Fibroblast of skin of left biceps (primary cell): ENCODE measurements at regions not wholly inside any gene's neighbourhood (a gene's known extent, or its start where the extent isn't known, plus 50 kb on each side); places are given as distances from the start of the nearest gene placed in this dataset.
A peak's percentile ranks its signal among the peaks of the same experiment; 100 is the strongest.

Experiments used
- DNase-seq, 2 experiments: peaks; one replicate each; pipeline ENCODE4 v3.0.0-alpha.2; 2013; ENCODE audit warnings: low read depth in 2 of 2

DNA sequence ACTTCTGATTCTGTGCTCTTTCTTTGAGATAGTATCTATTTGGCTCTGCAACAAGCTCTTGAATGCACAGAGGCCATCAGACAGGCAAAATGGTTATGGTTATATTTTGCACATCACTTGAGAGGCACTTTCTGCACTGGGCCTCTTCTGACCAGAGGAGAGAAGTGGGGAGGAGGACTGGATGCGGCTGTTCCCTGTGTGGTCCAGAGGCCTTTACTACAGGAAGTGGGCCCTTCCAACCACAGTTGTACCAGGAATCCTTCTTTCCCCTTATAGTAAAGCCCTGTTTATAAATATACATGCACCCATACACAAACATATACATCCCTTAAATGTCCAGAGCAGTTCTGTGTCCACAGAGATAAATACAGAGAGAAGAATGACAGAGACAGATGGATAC lies 182.7 kb upstream of the HHIP start:
- no peak for DNase-seq

DNA sequence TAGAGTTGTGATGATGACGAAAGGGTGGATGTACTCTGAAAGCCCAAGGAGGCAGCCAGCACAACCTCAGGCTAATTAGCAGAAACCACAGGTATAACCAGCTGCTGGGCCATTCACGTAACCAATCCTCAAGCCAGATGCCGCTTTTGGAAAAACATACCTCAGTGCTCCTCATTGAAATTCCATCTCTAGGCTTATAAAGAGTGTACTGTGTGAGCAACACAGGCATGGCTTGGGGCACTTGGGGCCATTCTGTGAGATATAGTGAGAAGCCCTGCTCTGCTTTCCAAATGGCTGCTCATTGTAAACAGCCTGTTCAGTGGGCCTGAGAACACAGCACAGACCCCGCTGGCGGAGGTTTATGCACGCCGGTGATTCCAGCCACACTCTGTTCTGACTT lies 182.1 kb upstream of the HHIP start:
- DNase-seq, result no peak

DNA sequence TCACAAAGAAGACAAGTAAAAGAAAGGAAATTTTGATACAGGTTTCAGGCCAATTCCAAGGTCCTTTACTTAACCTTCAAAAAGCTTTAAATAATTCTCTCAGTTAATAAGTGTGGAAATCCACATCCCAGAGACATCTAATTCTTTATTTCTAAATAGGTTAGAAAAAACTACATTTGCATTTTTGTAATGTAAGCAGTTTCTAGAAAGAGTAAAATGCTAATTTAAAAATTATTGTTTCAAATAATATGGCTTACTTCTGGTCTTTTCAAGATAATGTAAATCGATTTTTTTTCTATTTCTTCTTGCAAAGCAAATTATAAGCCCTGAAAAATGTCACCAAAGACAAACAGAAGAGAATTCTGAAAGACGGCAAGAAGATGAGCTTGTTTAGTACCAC lies 180.4 kb upstream of the HHIP start:
- no peak for DNase-seq

DNA sequence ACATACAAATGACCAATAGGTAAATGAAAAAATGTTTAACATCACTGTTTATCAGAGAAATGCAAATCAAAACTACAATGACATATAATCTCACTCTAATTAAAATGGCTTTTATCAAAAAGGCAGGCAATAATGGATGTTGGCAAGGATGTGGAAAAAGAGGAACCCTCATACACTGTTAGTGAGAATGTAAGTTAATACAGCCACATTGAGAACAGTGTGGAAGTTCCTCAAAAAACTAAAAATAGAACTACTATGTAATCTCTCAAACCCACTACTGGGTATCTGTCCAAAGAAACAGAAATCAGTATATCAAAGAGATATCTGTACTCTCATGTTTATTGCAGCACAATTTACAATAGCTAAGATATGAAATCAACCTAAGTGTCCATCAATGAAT lies 165.9 kb upstream of the HHIP start:
- no peak for DNase-seq

DNA sequence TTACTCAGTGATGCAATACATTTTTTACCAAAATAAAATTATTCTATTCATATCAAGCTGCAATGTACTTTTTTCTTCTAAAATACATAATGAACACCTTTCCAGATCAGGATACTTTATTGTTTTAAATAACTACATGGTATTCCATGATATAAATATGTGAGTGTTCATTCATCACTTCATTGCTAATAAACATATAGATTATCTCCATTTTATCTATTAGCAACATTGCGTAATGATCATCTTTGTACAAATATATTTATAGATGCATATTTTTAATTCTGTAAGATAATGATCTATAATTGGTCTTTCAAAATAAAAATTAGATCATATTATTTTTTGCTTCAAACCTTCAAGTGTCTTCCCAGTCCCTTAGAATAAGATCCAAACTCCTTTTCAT lies 156.1 kb upstream of the HHIP start:
- DNase-seq, result no peak

DNA sequence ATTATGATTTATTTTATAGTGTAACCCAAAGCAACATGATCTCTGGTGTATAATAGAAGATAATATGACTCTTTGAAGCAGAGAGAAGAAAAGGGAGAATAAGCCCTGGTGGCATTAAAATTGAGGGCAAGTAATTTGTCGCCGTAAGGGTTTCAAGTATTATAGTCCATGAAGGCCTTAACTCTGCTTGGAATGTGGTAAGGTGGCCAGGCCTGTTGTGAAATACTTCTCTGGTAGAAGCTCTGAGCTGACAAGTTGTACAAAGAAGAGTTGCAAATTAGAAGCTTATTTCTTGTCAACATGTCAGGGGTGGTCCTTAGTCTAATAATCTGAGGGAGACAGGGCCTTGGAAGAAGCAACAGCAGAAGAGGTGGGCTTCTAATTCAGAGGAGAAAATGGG lies 151.7 kb upstream of the HHIP start:
- DNase-seq, result no peak

DNA sequence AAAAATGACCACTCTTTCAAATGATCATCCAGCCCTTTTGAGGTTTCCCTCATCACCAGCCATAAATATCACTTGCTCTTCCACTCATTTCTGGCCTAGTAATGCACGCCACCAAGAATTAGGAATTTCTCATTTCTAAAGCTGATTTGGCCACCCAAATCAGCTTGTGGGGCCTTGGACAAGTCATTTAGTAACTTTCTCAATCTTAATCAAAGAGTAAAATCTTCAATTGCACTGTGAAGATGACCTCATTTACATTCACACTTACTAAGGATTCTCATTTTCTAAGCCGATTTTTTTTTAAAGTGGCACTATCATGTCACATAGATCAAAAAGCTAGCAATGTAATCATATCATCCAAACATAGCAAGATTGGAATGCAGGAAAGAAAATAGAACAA lies 150.0 kb upstream of the HHIP start:
- DNase-seq, result no peak

DNA sequence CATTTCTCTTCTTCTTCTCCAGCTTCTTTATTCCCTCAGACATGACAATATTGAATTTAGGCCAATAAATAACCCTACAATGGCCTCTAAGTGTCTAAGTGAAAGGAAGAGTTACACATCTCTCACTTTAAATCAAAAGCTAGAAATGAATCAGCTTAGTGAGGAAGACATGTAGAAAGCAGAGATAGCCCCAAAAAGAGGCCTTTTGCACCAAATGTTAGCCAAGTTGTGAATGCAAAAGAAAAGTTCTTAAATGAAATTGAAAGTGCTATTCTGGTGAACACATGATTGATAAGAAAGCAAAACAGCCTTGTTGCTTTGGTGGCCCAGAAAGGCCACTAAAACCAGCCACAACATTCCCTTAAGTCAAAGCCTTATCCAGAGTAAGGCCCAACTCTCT lies 146.2 kb upstream of the HHIP start:
- DNase-seq, result no peak

DNA sequence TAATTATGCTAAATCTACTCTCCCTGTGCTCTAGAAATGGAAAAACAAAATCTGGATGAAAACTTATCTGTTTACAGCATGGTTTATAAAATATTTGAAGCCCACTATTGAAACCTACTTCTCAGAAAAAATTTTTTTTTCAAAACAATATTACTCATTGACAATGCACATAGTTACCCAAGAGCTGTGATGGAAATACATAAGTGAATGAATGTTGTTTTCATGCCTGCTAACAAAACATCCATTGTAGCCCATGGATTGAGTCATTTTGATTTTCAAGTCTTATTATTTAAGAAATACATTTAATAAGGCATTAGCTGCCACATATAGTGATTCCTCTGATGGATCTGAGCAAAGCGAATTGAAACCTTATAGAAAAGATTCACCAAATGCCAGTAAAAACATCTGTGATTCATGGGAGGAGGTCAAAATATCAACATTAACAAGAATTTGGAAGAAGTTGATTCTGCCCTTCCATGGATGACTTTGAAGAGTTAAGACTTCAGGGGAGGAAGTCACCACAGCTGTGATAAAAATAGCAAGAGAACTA lies 144.7 kb upstream of the HHIP start:
- no peak for DNase-seq

DNA sequence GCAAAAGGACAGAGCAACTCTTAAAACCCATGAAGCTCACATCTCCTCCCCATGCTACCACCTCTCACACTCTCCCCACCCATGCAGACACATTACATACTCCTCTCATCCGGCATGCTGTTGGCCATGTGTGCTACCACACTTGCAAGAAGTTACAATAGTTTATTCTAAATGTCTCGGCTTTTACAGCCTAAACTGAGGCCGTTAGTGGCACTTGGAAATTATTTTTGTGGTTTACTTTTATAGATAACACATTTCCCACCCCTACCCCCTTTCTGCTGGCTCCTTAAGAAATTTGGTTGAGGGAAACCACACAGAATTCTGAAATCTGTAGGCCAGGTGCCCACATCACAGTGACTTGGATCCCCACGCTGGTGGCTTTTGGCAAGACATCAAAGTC lies 141.1 kb upstream of the HHIP start:
- peak in 1 of 2 experiments; percentile 2 for DNase-seq

DNA sequence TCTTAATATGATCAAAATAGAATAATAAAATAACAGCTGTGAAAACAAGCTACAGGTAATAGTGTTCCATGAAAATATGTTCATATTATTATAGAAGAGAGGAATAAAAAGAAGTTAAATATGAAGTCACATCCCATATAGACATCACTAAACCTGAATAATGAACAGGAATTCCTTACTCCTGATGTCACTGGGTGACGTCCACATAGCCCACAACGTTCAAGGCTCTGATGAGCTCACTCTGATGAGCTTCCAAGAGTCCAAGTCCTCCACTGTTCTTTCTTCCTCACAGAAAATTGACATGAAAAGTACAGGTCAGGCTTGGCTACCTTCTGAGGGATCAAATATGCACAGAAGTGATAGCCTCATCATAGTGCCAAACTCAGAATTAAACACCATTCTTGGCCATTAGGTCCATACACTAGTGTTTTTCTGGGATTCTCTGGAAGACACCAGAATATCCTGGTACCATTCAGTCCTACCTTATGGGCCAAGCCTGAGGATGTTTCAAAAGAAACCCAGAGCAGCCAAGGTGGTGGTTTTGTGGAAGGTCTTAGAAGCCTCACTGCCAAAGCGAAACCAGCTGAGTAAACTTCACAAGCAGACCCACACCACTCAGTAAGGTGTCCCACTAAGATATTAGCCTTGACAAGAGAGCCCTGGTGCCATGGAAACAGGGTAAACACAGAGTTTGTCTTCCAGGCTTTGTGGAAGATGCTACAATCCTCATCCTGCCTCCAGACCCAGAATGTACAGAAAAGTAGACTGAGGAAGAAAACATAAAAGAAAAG lies 138.4 kb upstream of the HHIP start:
- DNase-seq, result no peak

DNA sequence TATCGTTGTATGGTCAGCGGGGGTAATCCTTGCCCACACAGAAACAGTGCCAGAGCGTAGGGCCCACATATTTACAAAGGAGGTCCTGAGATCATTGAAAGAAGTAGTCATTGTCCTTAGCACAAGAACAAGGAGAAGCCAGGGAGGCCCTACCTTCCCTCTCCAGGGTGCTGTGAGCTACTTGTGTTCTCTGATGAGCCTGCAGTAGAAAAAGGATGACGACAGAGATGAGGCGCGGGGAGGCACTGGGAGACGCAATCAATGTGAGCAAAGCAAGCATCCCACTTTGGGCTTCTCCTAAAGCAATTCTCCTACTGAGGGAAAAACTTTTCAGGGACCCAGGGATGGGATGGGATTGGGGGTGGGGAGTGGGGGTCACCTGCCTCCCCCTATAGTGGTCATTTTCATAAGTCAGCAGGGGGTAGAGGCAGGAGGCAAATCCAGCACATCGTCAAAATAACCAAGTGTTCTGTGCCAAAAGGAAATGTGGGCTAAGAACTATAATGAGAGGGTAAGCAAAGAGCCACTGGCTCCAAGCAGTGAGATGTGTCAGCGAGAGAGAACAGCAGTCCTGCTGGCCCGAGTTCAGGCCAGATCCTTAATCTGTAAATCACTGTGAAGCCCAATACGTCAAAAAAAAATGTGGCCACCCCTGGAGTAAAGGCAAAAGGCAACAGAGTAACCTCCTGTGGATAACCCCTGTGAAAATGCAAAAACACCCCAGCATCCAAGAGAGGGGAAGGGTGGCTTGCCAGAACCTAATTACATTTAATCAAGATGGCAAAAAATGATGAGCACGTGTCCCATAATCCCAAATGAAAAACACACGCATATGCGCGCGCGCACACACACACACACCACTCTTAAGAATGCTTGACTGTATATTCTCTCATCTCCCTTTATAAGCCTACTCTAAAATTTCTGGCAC lies 136.6 kb upstream of the HHIP start:
- DNase-seq, result peak; percentile 15 to 18

DNA sequence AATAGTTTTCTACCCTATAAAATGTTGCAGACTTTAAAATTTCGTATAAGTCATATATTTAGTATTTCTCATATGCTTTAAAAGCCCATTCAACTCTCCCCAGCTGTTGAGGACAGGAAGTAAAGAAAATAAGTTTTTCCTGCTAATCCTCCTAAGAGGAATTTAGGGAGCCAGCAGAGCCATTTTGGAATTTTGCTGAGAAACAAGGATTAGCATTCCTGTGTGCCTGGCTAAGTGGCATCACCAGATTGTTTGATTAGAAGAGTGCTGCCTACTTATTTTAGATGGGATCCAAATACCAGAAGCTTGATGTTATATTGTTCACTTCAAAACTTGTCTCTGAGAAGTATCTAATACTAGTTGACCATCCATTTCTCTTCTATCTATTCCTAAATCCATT lies 131.2 kb upstream of the HHIP start:
- no peak for DNase-seq

DNA sequence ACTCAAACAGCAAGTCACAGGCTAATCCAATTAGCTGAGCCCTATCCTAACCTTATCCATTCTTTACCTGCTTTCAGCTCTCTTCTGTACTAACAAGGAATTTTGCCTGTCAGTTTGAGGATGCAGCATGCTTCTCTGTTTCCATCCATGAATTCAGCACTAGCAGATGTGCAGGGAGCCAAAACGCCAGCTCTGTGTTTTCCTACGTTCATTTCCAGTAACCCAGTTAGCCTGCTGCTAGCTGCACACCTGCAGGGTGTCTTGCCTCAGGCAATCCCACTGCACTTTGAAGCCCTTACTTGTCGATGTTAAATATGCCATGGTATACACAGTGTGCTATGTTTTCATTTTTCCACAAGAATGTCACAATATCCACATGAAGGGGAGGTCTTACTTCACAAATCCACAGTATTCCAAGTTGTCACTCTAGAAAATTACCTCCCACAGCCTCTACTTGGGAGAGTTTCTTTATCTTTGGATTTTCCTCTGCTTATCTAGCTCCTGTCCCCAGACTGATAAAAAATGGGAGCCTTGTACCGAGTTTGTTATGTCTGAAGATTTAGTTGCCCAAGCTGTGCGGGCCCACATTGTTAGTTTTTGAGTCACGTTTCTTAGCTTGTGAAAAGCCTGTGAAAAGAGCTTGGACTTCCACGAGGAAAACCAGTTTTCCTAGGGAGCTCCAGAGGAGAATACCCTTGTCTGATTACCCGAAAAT lies 127.6 kb upstream of the HHIP start:
- no peak for DNase-seq

DNA sequence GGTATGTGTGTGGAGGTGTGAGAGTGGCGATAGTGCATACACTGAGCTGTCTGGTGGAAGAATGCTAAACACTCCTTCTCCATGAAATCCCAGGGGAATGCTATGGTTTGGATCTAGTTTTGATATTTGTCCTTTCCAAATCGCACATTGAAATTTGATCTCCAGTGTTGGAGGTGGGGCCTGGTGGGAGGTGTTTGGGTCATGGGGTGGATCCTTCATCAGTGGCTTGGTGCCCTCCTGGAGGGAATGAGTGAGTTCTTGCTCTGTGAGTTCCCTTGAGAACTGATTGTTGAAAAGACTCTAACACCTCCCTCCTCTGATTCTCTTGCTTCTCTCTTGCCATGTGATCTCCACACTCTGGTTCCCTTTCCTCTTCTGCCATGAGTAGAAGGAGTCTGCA lies 114.1 kb upstream of the HHIP start:
- no peak for DNase-seq

DNA sequence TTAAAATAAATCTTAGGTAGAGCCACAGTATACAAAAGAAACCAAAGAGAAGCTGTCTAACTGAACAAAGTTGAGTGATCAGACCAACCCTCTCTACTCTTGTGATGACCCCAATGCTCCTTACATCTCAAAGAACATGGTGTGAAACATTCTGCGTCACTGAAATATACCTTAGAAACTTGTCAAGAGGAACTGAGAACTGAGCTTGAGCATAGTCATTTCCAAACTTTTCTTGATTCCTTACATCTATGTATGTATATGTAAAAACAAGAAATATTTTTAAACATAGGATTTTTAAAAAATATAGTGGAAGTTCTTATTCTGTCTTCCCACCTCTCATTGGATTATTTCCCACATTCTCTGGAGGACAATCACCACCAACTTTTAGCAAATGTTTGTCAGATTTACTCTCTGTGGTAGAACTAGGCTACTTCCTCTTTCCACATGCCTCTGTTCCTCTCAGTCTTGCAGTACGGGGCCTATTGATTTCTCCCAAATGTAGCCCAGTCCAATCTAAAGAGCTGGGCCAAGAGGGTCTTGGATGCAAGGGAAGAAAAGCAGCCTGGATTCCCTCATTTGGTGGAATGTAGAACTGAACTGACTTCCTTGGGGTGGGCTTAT lies 98.2 kb upstream of the HHIP start:
- no peak for DNase-seq

DNA sequence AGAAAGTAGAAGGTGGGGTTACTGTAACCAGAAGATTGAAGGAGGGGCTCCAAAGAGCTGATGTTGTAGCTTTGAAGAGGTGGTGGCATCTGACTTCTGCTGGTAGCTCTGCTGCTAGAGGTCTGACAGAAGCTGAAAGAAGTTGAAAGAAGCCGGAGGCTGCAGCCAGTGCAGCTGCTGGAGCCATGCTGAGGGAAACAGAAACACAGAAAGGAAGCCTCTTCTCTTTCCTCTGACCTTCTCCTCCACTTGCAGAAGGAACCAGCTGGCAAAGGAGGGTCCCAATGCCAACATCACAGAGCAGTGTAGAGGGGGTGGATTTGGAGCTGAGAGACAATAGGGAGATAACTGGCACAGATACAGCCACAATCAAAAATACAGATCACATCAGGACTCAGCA lies 89.3 kb upstream of the HHIP start:
- DNase-seq, result no peak

DNA sequence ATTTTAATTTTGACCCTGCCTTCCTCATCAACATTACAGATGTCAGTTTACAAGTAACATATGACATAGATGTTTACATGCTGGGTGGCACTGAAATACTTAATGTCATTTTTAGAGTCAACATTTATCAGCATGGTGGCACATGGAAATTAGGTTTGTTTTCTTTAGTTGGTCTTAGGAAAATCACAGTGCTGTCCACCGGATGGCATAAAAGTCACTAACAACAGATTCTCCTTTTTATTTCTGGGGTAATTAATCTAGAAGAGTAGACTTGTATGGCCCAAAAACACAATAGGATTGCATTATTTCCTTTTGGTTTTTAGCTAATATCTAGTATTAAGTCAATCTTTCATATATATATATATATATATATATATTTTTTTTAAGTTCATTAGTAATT lies 88.6 kb upstream of the HHIP start:
- DNase-seq, result no peak

DNA sequence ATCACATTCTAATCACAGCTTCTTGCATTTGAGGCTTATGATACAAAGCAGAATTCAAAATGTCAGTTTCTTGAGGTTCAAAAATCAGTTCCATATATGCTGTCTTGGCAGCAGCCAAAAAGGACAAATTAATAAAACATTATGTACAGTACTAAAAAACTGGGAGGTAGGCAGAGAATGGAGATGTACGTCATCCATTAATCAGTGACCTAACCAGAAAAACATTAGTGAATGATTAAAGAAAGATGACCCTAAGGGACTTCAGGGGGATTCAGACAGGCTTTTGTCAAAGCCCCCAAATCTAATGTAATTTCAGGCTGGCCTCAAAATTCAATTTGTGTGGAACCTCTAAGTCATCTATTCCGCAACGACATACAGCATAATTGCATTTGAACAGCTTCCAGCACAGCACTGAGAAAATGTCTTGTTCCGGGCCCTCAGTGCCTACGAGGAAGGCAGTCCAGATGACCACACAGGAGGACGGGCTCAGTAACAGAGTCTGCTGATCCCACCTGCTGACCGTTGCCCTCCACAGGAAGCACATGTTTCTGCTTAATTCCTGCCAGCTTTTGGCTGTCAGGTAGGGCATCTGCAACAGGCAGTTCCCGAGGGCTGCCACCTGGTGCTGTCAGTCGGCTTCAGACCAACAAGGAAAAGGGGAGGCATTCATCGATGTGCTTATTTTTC lies 83.8 kb upstream of the HHIP start:
- DNase-seq, result no peak

DNA sequence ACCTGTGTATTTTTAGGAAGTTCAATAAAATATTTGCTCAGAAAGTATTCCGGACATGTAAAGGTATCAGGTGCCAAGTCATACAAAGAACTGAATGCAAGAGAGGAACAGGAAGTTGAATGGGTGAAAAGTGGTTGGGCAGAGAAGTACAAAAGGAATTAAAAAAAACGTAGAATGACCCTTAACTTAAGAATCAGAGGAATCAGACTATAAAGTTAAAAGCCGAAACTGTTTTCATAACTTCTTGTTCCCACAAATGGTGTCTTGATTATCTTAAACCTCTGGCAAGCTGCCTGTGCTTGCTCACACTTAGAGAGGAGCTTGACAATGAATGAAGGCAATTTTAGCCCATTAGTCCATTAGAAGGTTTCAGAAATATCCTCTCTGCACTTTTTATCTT lies 81.6 kb upstream of the HHIP start:
- no peak for DNase-seq

DNA sequence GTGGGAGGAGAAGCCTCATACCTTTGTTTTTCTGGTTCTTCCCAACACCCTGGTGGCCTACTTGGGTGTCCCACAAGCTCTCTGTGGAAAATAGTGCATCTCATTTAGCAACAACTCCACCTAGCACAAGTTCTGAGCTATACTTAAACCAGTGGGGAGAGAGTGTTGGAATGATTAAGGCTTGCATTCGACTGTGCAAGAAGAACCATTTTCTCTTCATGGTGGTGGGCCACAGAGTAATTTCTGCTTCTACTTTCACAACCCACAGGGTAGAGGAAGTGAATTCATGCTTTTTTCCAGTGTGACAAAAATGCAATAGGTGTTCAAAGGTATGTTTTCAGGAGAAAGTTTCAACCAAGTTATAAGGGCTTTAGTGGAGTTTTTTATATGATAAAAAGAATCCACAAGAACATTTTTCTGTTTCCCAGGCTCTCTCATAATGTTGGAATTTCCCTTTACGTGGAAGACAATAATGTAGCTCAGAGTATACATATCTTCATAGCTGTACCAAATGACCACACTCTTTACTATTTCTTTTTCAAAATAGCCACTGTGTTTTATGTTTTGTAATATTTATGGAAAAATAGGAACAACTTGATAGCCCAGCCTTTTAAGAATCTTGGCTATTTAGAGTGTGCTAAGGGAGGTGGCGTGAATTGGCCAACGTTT lies 80.3 kb upstream of the HHIP start:
- DNase-seq, result no peak
